Progenitor cell of endocrine pancreas (in vitro differentiated cells): ENCODE measurements at regions not wholly inside any gene's neighbourhood (a gene's known extent, or its start where the extent isn't known, plus 50 kb on each side); places are given as distances from the start of the nearest gene placed in this dataset.
"Not testable (repeated sequence)": the region's sequence is repeated elsewhere in the genome, so short reads cannot be mapped to it uniquely, and the experiment has no call there.

Experiments
- DNase-seq: peaks from one replicate; pipeline ENCODE4 v3.0.0; 2021; ENCODE audit warnings: low spot score; ENCODE audit not compliant: unreplicated experiment
- H3K27ac Mint-ChIP-seq: 2 replicates; pipeline ENCODE4 v1.8.0; 2021; ENCODE audit warnings: mild to moderate bottlenecking, moderate library complexity, mixed read lengths
- H3K27me3 Mint-ChIP-seq: 2 replicates; pipeline ENCODE4 v1.8.0; 2021; ENCODE audit warnings: mixed read lengths
- H3K36me3 Mint-ChIP-seq: 2 replicates; pipeline ENCODE4 v1.8.0; 2022; ENCODE audit warnings: mixed read lengths; ENCODE audit not compliant: insufficient read depth
- H3K4me1 Mint-ChIP-seq: 2 replicates; pipeline ENCODE4 v1.8.0; 2021; ENCODE audit warnings: low read depth, mixed read lengths
- H3K4me3 Mint-ChIP-seq: 2 replicates; pipeline ENCODE4 v1.8.0; 2021; ENCODE audit warnings: low read depth, mild to moderate bottlenecking, moderate library complexity, mixed read lengths
- H3K9me3 Mint-ChIP-seq: 2 replicates; pipeline ENCODE4 v1.8.0; 2021; ENCODE audit warnings: low read depth, mixed read lengths
- TF ChIP-seq, protein P1 (sequence below): fragments of 200-600 bp; sonication (generic); IDR thresholded peaks from one replicate; pipeline ENCODE4 v1.5.0; 2021; ENCODE audit warnings: antibody characterized with exemption, mild to moderate bottlenecking; ENCODE audit not compliant: unreplicated experiment

DNA sequence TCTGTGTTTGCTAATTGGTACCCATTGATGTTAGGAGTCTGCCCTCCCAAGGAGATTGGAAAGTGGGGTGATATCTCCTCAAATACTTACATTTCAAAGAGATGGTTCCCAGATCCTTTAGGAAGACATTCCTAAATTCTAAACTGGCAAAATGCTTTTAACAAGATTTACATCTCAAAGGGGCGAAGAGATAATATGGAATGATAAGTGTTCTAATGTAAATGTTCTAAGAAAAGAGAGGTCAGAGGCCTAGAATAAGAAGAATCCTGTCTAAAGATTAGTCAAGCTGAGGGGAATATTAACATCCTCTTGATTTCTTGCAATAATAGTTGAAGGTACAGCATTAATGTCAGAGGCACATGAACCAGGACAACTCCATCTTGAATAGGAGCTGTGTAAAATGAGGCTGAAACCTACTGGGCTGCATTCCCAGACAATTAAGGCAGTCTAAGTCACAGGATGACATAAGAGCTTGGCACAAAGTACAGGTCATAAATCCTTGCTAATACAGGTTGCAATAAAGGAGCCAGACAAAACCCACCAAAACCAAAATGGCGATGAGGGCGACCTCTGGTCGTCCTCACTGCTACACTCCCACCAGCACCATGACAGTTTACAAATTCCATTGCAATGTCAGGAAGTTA is 2248.1 kb downstream of the ARAP2 start:
- H3K36me3 Mint-ChIP-seq = no peaks in the 10 kb centered on the region
- H3K9me3 Mint-ChIP-seq = no peaks in the 10 kb centered on the region
- no peak overlapping the region for H3K27ac Mint-ChIP-seq
- no peak for DNase-seq
- H3K4me1 Mint-ChIP-seq = no peaks in the 10 kb centered on the region
- TF ChIP-seq, protein P1, sequence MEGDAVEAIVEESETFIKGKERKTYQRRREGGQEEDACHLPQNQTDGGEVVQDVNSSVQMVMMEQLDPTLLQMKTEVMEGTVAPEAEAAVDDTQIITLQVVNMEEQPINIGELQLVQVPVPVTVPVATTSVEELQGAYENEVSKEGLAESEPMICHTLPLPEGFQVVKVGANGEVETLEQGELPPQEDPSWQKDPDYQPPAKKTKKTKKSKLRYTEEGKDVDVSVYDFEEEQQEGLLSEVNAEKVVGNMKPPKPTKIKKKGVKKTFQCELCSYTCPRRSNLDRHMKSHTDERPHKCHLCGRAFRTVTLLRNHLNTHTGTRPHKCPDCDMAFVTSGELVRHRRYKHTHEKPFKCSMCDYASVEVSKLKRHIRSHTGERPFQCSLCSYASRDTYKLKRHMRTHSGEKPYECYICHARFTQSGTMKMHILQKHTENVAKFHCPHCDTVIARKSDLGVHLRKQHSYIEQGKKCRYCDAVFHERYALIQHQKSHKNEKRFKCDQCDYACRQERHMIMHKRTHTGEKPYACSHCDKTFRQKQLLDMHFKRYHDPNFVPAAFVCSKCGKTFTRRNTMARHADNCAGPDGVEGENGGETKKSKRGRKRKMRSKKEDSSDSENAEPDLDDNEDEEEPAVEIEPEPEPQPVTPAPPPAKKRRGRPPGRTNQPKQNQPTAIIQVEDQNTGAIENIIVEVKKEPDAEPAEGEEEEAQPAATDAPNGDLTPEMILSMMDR = no peak
- H3K4me3 Mint-ChIP-seq = no peak overlapping the region
- no peaks in the 10 kb centered on the region for H3K27me3 Mint-ChIP-seq

DNA sequence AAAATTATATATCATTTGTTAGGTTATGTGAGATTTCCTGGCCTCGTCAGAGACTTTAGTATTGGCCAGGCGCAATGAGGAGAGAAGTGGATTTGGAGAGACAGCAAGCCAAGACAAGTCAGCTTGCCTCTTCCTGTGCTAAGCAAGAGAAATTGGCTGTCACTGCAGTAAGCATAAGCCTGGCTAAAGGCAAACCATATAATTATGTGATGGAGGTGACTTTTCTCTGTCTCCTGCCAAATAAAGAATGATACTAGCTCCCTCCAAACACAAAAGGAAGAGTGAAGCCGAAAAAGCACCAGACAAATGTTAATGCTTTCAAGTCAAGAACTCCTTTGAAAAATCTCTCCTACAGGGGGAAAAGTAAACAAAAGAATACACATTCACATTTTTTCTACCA is 2246.0 kb downstream of the ARAP2 start:
- DNase-seq = no peak
- H3K36me3 Mint-ChIP-seq = no peaks in the 10 kb centered on the region
- TF ChIP-seq, protein P1 = no peak
- H3K4me3 Mint-ChIP-seq = no peak overlapping the region
- no peak overlapping the region for H3K27ac Mint-ChIP-seq
- H3K4me1 Mint-ChIP-seq = no peaks in the 10 kb centered on the region
- no peaks in the 10 kb centered on the region for H3K9me3 Mint-ChIP-seq
- H3K27me3 Mint-ChIP-seq = no peaks in the 10 kb centered on the region

DNA sequence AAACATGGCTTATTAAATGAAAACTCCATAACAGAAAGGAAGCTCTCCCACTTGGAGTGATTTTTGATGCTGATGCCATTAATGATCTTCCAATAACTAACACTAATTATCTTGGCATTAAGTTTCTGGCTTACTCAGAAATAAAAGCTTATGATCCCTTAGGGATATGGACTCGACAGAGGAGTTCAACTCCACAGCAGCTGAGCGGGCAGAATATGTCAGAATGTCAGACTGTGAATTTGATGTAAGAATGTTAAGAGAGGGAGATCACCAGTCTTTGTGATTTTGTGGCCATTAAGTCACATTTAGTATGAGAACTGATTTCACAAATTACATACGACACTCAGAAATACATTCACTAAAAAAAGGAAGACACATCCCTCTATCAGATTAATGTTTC is 2244.0 kb downstream of the ARAP2 start:
- no peak for DNase-seq
- no peaks in the 10 kb centered on the region for H3K36me3 Mint-ChIP-seq
- H3K27me3 Mint-ChIP-seq = no peaks in the 10 kb centered on the region
- no peaks in the 10 kb centered on the region for H3K9me3 Mint-ChIP-seq
- no peak overlapping the region for H3K4me3 Mint-ChIP-seq
- H3K4me1 Mint-ChIP-seq = no peaks in the 10 kb centered on the region
- no peak overlapping the region for H3K27ac Mint-ChIP-seq
- TF ChIP-seq, protein P1 = no peak

DNA sequence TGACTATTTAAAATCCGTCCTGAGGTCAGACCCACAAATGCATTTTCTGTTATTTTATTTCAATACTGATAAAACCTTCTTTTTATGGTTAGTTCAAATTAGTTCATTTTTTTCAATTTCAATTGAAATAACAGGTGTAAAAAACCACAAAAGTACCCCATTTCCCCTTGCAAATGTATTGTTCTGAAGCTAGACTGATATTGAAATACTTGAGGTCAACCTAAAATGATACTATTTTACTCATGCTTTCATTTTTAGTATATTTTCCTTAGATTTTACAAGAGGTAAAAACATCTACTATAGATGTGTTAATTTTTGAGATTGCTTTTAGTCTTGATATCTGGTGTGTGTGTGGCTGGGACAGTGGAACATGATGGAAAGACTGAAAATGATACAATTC is 2237.8 kb downstream of the ARAP2 start:
- not testable (repeated sequence) for H3K27ac Mint-ChIP-seq, H3K4me3 Mint-ChIP-seq, H3K36me3 Mint-ChIP-seq, DNase-seq, H3K4me1 Mint-ChIP-seq, H3K27me3 Mint-ChIP-seq, H3K9me3 Mint-ChIP-seq

DNA sequence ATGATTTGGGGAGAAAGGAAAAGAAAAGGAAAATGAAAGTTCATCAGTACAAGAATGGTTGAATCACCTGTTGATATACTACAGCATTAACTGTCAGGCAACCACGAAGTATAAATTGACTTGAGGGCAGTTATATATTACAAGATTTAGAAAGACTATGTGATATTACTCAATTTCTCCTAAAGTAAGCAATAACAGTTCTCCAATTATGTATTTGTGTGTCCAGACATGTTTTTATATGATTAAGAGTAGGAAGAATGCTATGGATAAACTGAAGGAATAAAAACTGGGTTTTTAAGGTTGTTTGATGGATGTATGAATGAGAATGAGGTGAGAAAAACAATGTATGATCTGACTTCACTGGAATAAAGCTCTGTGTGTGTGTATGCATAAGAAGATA is 2234.4 kb downstream of the ARAP2 start:
- DNase-seq = no peak
- no peaks in the 10 kb centered on the region for H3K9me3 Mint-ChIP-seq
- H3K4me3 Mint-ChIP-seq = no peak overlapping the region
- H3K27ac Mint-ChIP-seq = no peak overlapping the region
- H3K4me1 Mint-ChIP-seq = no peaks in the 10 kb centered on the region
- TF ChIP-seq, protein P1 = no peak
- H3K36me3 Mint-ChIP-seq = no peaks in the 10 kb centered on the region
- H3K27me3 Mint-ChIP-seq = no peaks in the 10 kb centered on the region

DNA sequence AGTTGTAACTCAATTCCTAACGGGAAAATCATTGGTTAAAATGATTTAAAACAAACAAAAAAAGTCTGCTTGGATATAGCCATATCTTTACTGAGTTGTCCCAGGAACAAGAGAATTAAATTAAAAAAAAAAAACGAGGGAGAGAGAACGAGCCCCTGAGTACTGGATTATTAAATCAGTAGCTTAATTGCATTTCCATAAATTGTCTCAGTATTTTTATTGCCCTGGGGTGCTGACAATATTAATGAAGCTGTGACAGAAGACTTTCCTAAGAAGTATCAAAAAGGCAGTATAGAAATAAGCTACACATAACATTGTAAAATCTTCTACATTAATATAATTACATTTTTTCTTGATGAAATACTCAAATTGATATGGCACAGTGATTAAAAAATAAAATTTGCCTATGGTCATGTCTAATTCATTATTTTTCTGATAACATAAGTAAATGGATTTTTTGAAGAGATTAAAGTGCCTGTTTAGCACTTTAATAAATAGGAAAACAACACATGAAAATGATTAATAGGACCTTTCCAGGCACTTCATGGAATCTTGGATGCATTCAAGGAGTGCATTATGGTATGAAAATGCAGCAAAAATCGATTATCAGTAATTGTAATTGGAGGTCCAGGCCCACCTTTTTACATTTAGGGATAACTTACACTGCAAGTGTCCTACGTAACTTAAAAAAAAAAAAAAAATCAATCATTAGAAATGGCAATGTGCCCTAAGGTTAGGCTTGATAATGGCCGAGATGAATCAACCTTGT is 2233.4 kb downstream of the ARAP2 start:
- no peaks in the 10 kb centered on the region for H3K36me3 Mint-ChIP-seq
- H3K4me3 Mint-ChIP-seq = no peak overlapping the region
- no peaks in the 10 kb centered on the region for H3K9me3 Mint-ChIP-seq
- no peak for DNase-seq
- H3K27me3 Mint-ChIP-seq = no peaks in the 10 kb centered on the region
- H3K4me1 Mint-ChIP-seq = no peaks in the 10 kb centered on the region
- no peak overlapping the region for H3K27ac Mint-ChIP-seq
- TF ChIP-seq, protein P1 = no peak
